ENCODE measurements at regions not wholly inside any gene's neighbourhood (a gene's known extent, or its start where the extent isn't known, plus 50 kb on each side); places are given as distances from the start of the nearest gene placed in this dataset.

- Histone ChIP-seq H3K4me3 (replicated peaks in 1 of 2; ENCODE audit: low read depth in 1 of 2, low read length in 2 of 2) (no peak overlapping the region), H3K79me2 (ENCODE audit: insufficient read depth, low read length) (no peaks in the 10 kb centered on the region), H3K9me3 (ENCODE audit: control insufficient read depth in 1 of 2, insufficient read depth in 1 of 2, low read depth in 1 of 2, low read length in 2 of 2) (no peaks in the 10 kb centered on the region), H3K9ac (ENCODE audit: low read length) (no peak overlapping the region), H3K4me1 (ENCODE audit: control insufficient read depth in 1 of 2, insufficient read depth in 2 of 2, low read length in 2 of 2) (no peaks in the 10 kb centered on the region), H3K27me3 (ENCODE audit: insufficient read depth, low read length) (no peaks in the 10 kb centered on the region), H3K27ac (ENCODE audit: low read depth, low read length) (no peak overlapping the region), H2AFZ (ENCODE audit: low read depth, low read length, poor library complexity, severe bottlenecking) (no peak overlapping the region), H3K4me2 (ENCODE audit: low read length) (no peak overlapping the region), H4K20me1 (ENCODE audit: insufficient read depth) (no peaks in the 10 kb centered on the region), H3K9me2 (ENCODE audit: insufficient read depth) (no peaks in the 10 kb centered on the region), H3K36me3 (ENCODE audit: control insufficient read depth in 1 of 2, insufficient read depth in 2 of 2, low read length in 2 of 2) (no peaks in the 10 kb centered on the region)
- TF ChIP-seq YY1 (IDR thresholded peaks at IDR 0.05; ENCODE audit: extremely low read depth, insufficient replicate concordance, low read depth, low read length) (no peak), EZH2phosphoT487 (IDR thresholded peaks at IDR 0.05; ENCODE audit: borderline replicate concordance) (no peak), SP1 (IDR thresholded peaks at IDR 0.05; ENCODE audit: low read depth) (no peak)
- intact Hi-C loops (cut with micrococcal nuclease) = no loop called here
- DNase-seq (ENCODE audit: low read depth, low spot score) (no peak), ATAC-seq (no peak)
- ChIA-PET CTCF (no interaction called here), RAD21 (ENCODE audit: low non-redundant PET in 1 of 2, low total read pairs in 2 of 2, uncharacterized antibody in 2 of 2, unreplicated experiment in 2 of 2) (no interaction called here), POLR2A (no interaction called here)
- BruUV-seq (replicated peaks) = no TSS peak
Measured at GRCh38 chr1:164087906-164088453, 471.0 kb upstream of the PBX1 start.

DNA sequence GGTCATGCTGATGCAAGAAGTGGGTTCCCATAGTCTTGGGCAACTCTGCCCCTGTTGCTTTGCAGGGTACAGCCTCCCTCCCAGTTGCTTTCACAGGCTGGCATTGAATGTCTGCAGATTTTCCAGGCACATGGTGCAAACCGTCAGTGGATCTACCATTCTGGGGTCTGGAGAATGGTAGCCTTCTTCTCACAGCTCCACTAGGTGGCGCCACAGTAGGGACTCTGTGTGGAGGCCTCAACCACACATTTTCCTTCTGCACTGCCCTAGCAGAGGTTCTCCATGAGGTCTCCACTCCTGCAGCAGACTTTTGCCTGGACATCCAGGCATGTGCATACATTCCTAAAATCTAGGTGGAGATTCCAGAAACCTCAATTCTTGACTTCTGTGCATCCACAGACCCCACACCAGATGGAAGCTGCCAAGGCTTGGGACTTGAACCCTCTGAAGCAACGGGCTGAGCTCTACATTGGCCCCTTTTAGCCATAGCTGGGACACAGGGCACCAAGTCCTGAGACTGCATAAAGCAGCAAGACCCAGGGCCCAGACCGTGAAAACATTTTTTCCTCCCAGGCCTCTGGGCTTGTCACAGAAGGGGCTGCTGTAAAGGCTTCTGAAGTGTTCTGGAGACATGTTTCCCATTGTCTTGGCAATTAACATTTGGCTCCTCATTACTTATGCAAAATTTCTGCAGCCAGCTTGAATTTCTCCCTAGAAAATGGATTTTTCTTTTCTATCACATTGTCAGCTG lies 466.2 kb upstream of the PBX1 start:
- no peak for TF ChIP-seq CBX3 (IDR thresholded peaks at IDR 0.05; ENCODE audit: low read depth)
- TF ChIP-seq CTCF (IDR thresholded peaks at IDR 0.05 in 2 of 3, conservative IDR thresholded peaks at IDR 0.05 in 1 of 3; ENCODE audit: borderline replicate concordance in 1 of 3, insufficient read depth in 1 of 3, low read depth in 2 of 3, low read length in 2 of 3) = peak in 2 of 3 experiments; percentile 42; a peak in 4 of 6 replicates
- peak; percentile 45; the same call in 1 of the 2 replicates for TF ChIP-seq RAD21 (IDR thresholded peaks at IDR 0.05; ENCODE audit: low read depth)
- Histone ChIP-seq H3K4me1 (ENCODE audit: control insufficient read depth in 1 of 2, insufficient read depth in 2 of 2, low read length in 2 of 2) (no peaks in the 10 kb centered on the region), H3K27me3 (ENCODE audit: insufficient read depth, low read length) (no peaks in the 10 kb centered on the region), H3K79me2 (ENCODE audit: insufficient read depth, low read length) (no peaks in the 10 kb centered on the region), H4K20me1 (ENCODE audit: insufficient read depth) (no peaks in the 10 kb centered on the region), H3K27ac (ENCODE audit: low read depth, low read length) (no peak overlapping the region), H3K36me3 (ENCODE audit: control insufficient read depth in 1 of 2, insufficient read depth in 2 of 2, low read length in 2 of 2) (no peaks in the 10 kb centered on the region), H3K4me3 (replicated peaks in 1 of 2; ENCODE audit: low read depth in 1 of 2, low read length in 2 of 2) (no peak overlapping the region), H3K4me2 (ENCODE audit: low read length) (no peak overlapping the region), H2AFZ (ENCODE audit: low read depth, low read length, poor library complexity, severe bottlenecking) (no peak overlapping the region), H3K9me3 (ENCODE audit: control insufficient read depth in 1 of 2, insufficient read depth in 1 of 2, low read depth in 1 of 2, low read length in 2 of 2) (0 out of 4 replicates have a peak, but pooled peaks cover 0 to 3% of the 10 kb centered on the region in 2 experiments), H3K9ac (ENCODE audit: low read length) (no peak overlapping the region), H3K9me2 (ENCODE audit: insufficient read depth) (no peaks in the 10 kb centered on the region)
- no TSS peak for BruUV-seq (replicated peaks)
- DNase-seq (ENCODE audit: low read depth, low spot score) (no peak), ATAC-seq (peak; percentile 53; the same call in 1 of the 2 replicates)
- RAD21 ChIA-PET (ENCODE audit: low non-redundant PET in 1 of 2, low total read pairs in 2 of 2, uncharacterized antibody in 2 of 2, unreplicated experiment in 2 of 2) = no interaction called here
- POLR2A ChIA-PET = no interaction called here
- CTCF ChIA-PET = no interaction called here
- intact Hi-C loops (cut with micrococcal nuclease) = no loop called here

All from HCT116 (cell line).